ENCODE measurements at regions not wholly inside any gene's neighbourhood (a gene's known extent, or its start where the extent isn't known, plus 50 kb on each side); places are given as distances from the start of the nearest gene placed in this dataset.
"Not testable (repeated sequence)": the region's sequence is repeated elsewhere in the genome, so short reads cannot be mapped to it uniquely, and the experiment has no call there.

- in situ Hi-C loops (cut with HindIII; ENCODE audit: low sequenced_read_pairs), result no loop called here
- no peak for DNase-seq (ENCODE audit: low read depth)
These were observed 136.3 kb upstream of the ANK3 start for GRCh38 chr10:60525716-60526585.

DNA sequence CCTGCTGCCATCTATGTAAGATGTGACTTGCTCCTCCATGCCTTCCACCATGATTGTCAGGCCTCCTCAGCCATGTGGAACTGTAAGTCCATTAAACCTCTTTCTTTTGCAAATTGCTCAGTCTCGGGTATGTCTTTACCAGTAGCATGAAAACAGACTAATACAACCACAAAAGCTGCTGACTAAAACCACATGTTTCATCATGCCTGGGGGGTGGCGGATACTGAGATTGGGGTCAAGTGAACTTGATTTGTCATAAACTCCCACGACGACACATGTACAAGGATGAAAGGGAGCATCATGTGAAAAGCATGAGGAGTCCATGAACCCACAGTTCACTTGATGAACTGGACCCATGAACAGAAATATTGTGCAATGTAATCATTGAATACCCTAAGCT, 134.9 kb upstream of the ANK3 start:
- TF ChIP-seq CTCF (IDR thresholded peaks at IDR 0.05; ENCODE audit: low read depth, low read length, missing control alignments), result no peak
- DNase-seq (ENCODE audit: low read depth), result peak; percentile 56
- H3K4me3 ChIP-seq (ENCODE audit: low read depth, low read length), result no peak overlapping the region
- in situ Hi-C loops (cut with HindIII; ENCODE audit: low sequenced_read_pairs), result no loop called here

More at GRCh38 chr10:60525716-60526585, 136.3 kb upstream of the ANK3 start:
- no peak for TF ChIP-seq CTCF (IDR thresholded peaks at IDR 0.05; ENCODE audit: low read depth, low read length, missing control alignments)
- H3K4me3 ChIP-seq (ENCODE audit: low read depth, low read length), result no peak overlapping the region

- DNase-seq (ENCODE audit: low read depth); in situ Hi-C loops (cut with HindIII; ENCODE audit: low sequenced_read_pairs): not testable (repeated sequence)
These were observed 133.7 kb upstream of the ANK3 start for GRCh38 chr10:60523371-60523770.

GRCh38 chr10:60522617-60523016, 132.9 kb upstream of the ANK3 start:
- DNase-seq (ENCODE audit: low read depth), result no peak
- in situ Hi-C loops (cut with HindIII; ENCODE audit: low sequenced_read_pairs), result no loop called here
- H3K4me3 ChIP-seq (ENCODE audit: low read depth, low read length), result no peak overlapping the region
- TF ChIP-seq CTCF (IDR thresholded peaks at IDR 0.05; ENCODE audit: low read depth, low read length, missing control alignments), result no peak

More at GRCh38 chr10:60523371-60523770, 133.7 kb upstream of the ANK3 start:
- H3K4me3 ChIP-seq (ENCODE audit: low read depth, low read length), result not testable (repeated sequence)

DNA sequence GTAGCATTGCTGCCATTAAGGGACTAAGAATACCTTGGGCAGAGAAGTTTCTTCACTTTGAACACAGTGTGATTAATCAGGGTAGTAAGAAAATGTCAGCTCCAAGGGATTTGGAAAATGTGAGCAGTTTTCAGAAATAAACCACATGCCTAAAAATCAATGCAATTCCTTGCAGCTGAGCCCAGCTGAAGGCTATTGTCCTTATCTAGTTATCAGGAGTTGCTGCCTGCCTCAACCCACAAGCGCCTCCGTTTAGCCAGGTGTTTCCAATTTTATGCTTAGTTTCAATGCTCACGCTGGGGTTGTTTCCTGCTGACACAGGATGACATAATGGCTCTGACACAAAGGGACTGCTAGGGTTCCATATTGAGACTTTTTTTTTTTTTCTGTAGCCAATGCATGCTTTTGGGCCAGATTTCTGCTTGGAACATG, 132.3 kb upstream of the ANK3 start:
- no peak overlapping the region for H3K4me3 ChIP-seq (ENCODE audit: low read depth, low read length)
- in situ Hi-C loops (cut with HindIII; ENCODE audit: low sequenced_read_pairs), result no loop called here
- peak; percentile 92 for DNase-seq (ENCODE audit: low read depth)
- no peak for TF ChIP-seq CTCF (IDR thresholded peaks at IDR 0.05; ENCODE audit: low read depth, low read length, missing control alignments)

DNA sequence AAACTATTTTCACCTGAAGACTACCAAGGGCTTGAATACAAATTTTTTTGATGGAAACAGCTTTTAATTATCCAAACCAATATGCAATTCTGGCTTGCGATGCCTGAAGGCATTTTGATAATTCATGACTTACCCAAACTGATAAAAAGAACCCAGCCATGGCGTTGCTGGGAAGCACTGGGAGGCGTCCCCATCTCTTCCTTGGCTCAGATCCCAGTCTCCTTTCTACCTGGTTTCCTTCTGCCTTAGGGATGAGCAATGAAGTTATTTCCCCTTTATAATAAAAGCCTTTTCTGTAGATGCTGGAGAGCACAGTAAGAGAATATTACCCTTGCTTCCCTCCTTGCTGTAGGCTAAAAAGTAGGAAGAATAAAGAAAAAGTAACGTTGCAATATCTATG, 129.1 kb upstream of the ANK3 start:
- in situ Hi-C loops (cut with HindIII; ENCODE audit: low sequenced_read_pairs), result no loop called here
- no peak overlapping the region for H3K4me3 ChIP-seq (ENCODE audit: low read depth, low read length)
- no peak for TF ChIP-seq CTCF (IDR thresholded peaks at IDR 0.05; ENCODE audit: low read depth, low read length, missing control alignments)
- DNase-seq (ENCODE audit: low read depth), result no peak

DNA sequence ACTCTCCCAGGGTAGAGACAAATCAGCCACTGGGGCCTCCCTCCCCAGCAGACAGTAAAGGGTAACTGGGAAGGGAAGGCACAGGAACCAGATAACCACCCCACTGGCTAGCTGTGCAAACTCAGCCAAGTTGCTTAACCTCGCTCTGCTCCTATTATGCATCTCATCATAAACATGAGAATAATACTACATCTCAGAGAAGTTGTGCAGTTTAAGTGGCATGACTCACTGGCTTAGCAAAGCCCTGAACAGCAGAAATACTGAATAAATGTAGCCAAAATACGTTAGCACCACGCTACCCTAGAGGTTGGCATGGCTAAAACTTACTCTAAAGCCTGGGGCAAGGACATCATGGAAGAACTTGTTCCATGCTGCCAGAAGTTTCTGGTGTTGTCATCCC, 128.1 kb upstream of the ANK3 start:
- in situ Hi-C loops (cut with HindIII; ENCODE audit: low sequenced_read_pairs), result no loop called here
- TF ChIP-seq CTCF (IDR thresholded peaks at IDR 0.05; ENCODE audit: low read depth, low read length, missing control alignments), result no peak
- H3K4me3 ChIP-seq (ENCODE audit: low read depth, low read length), result no peak overlapping the region
- no peak for DNase-seq (ENCODE audit: low read depth)

Measured in astrocyte of the cerebellum (primary cell).